IPS-18c (cell line): ENCODE measurements at regions not wholly inside any gene's neighbourhood (a gene's known extent, or its start where the extent isn't known, plus 50 kb on each side); places are given as distances from the start of the nearest gene placed in this dataset.
"Not testable (repeated sequence)": the region's sequence is repeated elsewhere in the genome, so short reads cannot be mapped to it uniquely, and the experiment has no call there.

Source experiments
- H3K4me3 ChIP-seq: 2 replicates; pipeline ENCODE4 v1.7.0; 2013; ENCODE audit warnings: low read depth, mild to moderate bottlenecking, low read length, moderate library complexity; ENCODE audit not compliant: insufficient read depth
- H3K9me3 ChIP-seq: one replicate; pipeline ENCODE4 v1.6.1; 2013; ENCODE audit warnings: mild to moderate bottlenecking, low read length, moderate library complexity; ENCODE audit not compliant: control insufficient read depth, insufficient read depth

GRCh38 chr3:99321261-99321660 lies 317.1 kb upstream of the COL8A1 start:
- Histone ChIP-seq H3K4me3 (no peak overlapping the region), H3K9me3 (no peaks in the 10 kb centered on the region)

- Histone ChIP-seq H3K9me3 (no peaks in the 10 kb centered on the region), H3K4me3 (no peak overlapping the region)
Observed at GRCh38 chr3:99319961-99320360, 318.4 kb upstream of the COL8A1 start.

- H3K9me3 ChIP-seq, result no peaks in the 10 kb centered on the region
- H3K4me3 ChIP-seq, result no peak overlapping the region
Observed at GRCh38 chr3:99319450-99319849, 318.9 kb upstream of the COL8A1 start.

- H3K4me3 ChIP-seq, result no peak overlapping the region
- H3K9me3 ChIP-seq, result no peaks in the 10 kb centered on the region
Observed at GRCh38 chr3:99317201-99317600, 321.2 kb upstream of the COL8A1 start.

- H3K9me3 ChIP-seq, result no peaks in the 10 kb centered on the region
- no peak overlapping the region for H3K4me3 ChIP-seq
Observed at GRCh38 chr3:99315896-99316295, 322.5 kb upstream of the COL8A1 start.

- Histone ChIP-seq H3K4me3 (no peak overlapping the region), H3K9me3 (no peaks in the 10 kb centered on the region)
Observed at GRCh38 chr3:99313485-99313884, 324.9 kb upstream of the COL8A1 start.

GRCh38 chr3:99298661-99299060 lies 339.7 kb upstream of the COL8A1 start:
- Histone ChIP-seq H3K9me3 (no peaks in the 10 kb centered on the region), H3K4me3 (no peak overlapping the region)

GRCh38 chr3:99295836-99296235 lies 342.6 kb upstream of the COL8A1 start:
- Histone ChIP-seq H3K9me3 (no peaks in the 10 kb centered on the region), H3K4me3 (no peak overlapping the region)

- not testable (repeated sequence) for H3K4me3 ChIP-seq, H3K9me3 ChIP-seq
Observed at GRCh38 chr3:99294092-99294491, 344.3 kb upstream of the COL8A1 start.

- Histone ChIP-seq H3K9me3 (no peaks in the 10 kb centered on the region), H3K4me3 (no peak overlapping the region)
Observed at GRCh38 chr3:99287876-99288275, 350.5 kb upstream of the COL8A1 start.

GRCh38 chr3:99286266-99286845 lies 352.0 kb upstream of the COL8A1 start:
- Histone ChIP-seq H3K9me3 (no peaks in the 10 kb centered on the region), H3K4me3 (no peak overlapping the region)

GRCh38 chr3:99269606-99270351 lies 368.3 kb upstream of the DCBLD2 start:
- Histone ChIP-seq H3K4me3 (no peak overlapping the region), H3K9me3 (no peaks in the 10 kb centered on the region)

GRCh38 chr3:99256788-99257187 lies 355.3 kb upstream of the DCBLD2 start:
- H3K9me3 ChIP-seq, result peaks cover 4% of the 10 kb centered on the region
- no peak overlapping the region for H3K4me3 ChIP-seq

- no peak overlapping the region for H3K4me3 ChIP-seq
- peaks cover 4% of the 10 kb centered on the region for H3K9me3 ChIP-seq
Observed at GRCh38 chr3:99253963-99254355, 352.5 kb upstream of the DCBLD2 start.

GRCh38 chr3:99250821-99251355 lies 349.4 kb upstream of the DCBLD2 start:
- Histone ChIP-seq H3K9me3 (no peaks in the 10 kb centered on the region), H3K4me3 (no peak overlapping the region)

- no peaks in the 10 kb centered on the region for H3K9me3 ChIP-seq
- H3K4me3 ChIP-seq, result no peak overlapping the region
Observed at GRCh38 chr3:99250272-99250671, 348.8 kb upstream of the DCBLD2 start.

- H3K4me3 ChIP-seq, result no peak overlapping the region
Observed at GRCh38 chr3:99249627-99250026, 348.1 kb upstream of the DCBLD2 start.

GRCh38 chr3:99248913-99249312 lies 347.4 kb upstream of the DCBLD2 start:
- no peak overlapping the region for H3K4me3 ChIP-seq
- no peaks in the 10 kb centered on the region for H3K9me3 ChIP-seq

More at GRCh38 chr3:99249627-99250026, 348.1 kb upstream of the DCBLD2 start:
- no peaks in the 10 kb centered on the region for H3K9me3 ChIP-seq
